Pancreas (tissue), 10 donors: ENCODE measurements at regions not wholly inside any gene's neighbourhood (a gene's known extent, or its start where the extent isn't known, plus 50 kb on each side); places are given as distances from the start of the nearest gene placed in this dataset.

Experiments
- ATAC-seq, 4 donors: fragments of 200-7000 bp; cut with Tn5 transposase; one replicate each; pipeline versions ENCODE4 v1.8.0 to v1.9.1; 2020; ENCODE audit warnings: mild to moderate bottlenecking in 4 of 4, moderate library complexity in 4 of 4
- DNase-seq, 6 donors: peaks; one replicate each; pipeline ENCODE4 v3.0.0-alpha.2; 2020
- FAIRE-seq: peaks from 2 replicates; lab custom pipeline; 2012; peaks lifted over from hg19 to GRCh38; lab: Jason Lieb, UNC
- H3K27ac ChIP-seq, 4 donors: fragments of 200-600 bp; sonication (generic); 1 replicate in 3 of 4; 2 replicates in 1 of 4; pipeline versions ENCODE4 v1.5.0 to v1.8.0; 2020
- H3K27me3 ChIP-seq, 4 donors: fragments of 200-600 bp; one replicate each; pipeline ENCODE4 v1.8.0; 2021
- H3K36me3 ChIP-seq, 3 donors: fragments of 200-600 bp; sonication (generic) in 1 of 3; one replicate each; pipeline versions ENCODE4 v1.5.0 to v1.8.0; 2020 to 2021
- H3K4me1 ChIP-seq, 3 donors: fragments of 200-600 bp; one replicate each; pipeline ENCODE4 v1.8.0; 2021
- H3K4me3 ChIP-seq, 4 donors: fragments of 200-600 bp; sonication (generic) in 2 of 4; one replicate each; pipeline versions ENCODE4 v1.5.0 to v1.8.0; 2020 to 2021
- H3K9me3 ChIP-seq, 4 donors: fragments of 200-600 bp; one replicate each; pipeline ENCODE4 v1.8.0; 2021
- WGBS, 2 donors: extraction: QIAGEN DNeasy Blood & Tissue Kit; methylation state at CpG; one replicate each; pipeline ENCODE4 v1.1.7; 2013; 5-methylcytosine and 5-hydroxymethylcytosine counted together
- intact Hi-C, 3 donors: fragments of 100-400 bp; cut with DNase I; formaldehyde crosslinking; loops; one replicate each; pipeline versions ENCODE4 v1.11.1 to v1.14.2; 2022
- TF ChIP-seq, protein P1 (sequence below), 4 donors: fragments of 200-600 bp; sonication (generic) in 3 of 4; IDR thresholded peaks; one replicate each; pipeline versions ENCODE4 v1.5.0 to v1.8.0; 2021; ENCODE audit warnings: antibody characterized with exemption in 4 of 4
- donor health status: healthy with polysubstance abuse.
- donor health status: DM: no; HTN: no; CAD: no; lungs with moderate emphysema.
- donor health status: DM: no; HTN: no; CAD: no.
- donor health status: control.
- donor health status: control.
- donor health status: Bipolar disorder and iron deficiency.
- donor health status: DM: yes; HTN: yes; CAD: no.
- donor health status: DM: no; HTN: no; CAD: no.
- donor health status: DM: no; HTN: no; CAD: no.
- donor health status: DM: yes; HTN: yes; CAD: no.

- H3K27ac ChIP-seq = no peak overlapping the region
- WGBS, 2 donors = 72 to 80% methylated on average over 2 of the region's 2 CpGs
- TF ChIP-seq, protein P1, sequence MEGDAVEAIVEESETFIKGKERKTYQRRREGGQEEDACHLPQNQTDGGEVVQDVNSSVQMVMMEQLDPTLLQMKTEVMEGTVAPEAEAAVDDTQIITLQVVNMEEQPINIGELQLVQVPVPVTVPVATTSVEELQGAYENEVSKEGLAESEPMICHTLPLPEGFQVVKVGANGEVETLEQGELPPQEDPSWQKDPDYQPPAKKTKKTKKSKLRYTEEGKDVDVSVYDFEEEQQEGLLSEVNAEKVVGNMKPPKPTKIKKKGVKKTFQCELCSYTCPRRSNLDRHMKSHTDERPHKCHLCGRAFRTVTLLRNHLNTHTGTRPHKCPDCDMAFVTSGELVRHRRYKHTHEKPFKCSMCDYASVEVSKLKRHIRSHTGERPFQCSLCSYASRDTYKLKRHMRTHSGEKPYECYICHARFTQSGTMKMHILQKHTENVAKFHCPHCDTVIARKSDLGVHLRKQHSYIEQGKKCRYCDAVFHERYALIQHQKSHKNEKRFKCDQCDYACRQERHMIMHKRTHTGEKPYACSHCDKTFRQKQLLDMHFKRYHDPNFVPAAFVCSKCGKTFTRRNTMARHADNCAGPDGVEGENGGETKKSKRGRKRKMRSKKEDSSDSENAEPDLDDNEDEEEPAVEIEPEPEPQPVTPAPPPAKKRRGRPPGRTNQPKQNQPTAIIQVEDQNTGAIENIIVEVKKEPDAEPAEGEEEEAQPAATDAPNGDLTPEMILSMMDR (IDR thresholded peaks at IDR 0.05) = no peak
- FAIRE-seq = no peak
- intact Hi-C loops = no loop called here
- no peak for ATAC-seq
- H3K4me1 ChIP-seq = no peaks in the 10 kb centered on the region
- DNase-seq = no peak
- no peak overlapping the region for H3K4me3 ChIP-seq
- H3K36me3 ChIP-seq = no peaks in the 10 kb centered on the region
- no peaks in the 10 kb centered on the region for H3K27me3 ChIP-seq
- H3K9me3 ChIP-seq = no peaks in the 10 kb centered on the region
Observed at GRCh38 chr6:121835662-121836061, 400.2 kb downstream of the GJA1 start.

DNA sequence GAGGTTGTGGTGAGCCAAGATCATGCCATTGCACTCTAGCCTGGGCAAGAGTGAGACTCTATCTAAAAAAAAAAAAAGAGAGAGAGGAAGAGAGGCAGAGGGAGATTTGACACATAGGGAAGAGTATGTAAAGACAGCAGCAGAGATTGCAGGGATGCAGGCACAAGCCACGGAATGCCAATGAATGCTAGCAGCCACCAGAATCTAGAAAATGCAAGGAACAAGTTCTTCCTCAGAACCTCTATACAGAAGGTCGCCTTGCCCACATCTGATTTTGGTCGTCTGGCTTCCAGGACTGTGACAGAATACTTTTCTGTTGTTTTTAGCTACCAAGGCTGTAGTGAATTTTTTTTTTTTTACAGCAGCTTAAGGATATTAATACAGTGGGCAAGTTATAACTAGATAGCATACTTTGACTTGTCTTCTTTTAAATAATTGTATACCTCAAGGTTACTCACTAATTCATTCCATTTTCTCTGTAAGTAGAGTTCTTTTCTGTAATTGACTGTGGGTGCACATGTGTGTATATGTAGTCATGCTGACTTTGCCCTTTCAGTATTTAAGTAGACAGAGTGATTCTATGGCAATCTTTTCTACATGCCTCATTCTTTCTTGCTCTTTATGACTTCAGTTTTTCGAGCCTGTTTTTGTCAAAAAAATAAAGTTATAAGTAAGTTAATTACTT lies 402.2 kb downstream of the GJA1 start:
- H3K36me3 ChIP-seq = no peaks in the 10 kb centered on the region
- WGBS, 2 donors = 78 to 79% methylated on average over 4 of the region's 4 CpGs
- no peaks in the 10 kb centered on the region for H3K27me3 ChIP-seq
- ATAC-seq = no peak
- no peaks in the 10 kb centered on the region for H3K9me3 ChIP-seq
- no peak for FAIRE-seq
- no peak overlapping the region for H3K27ac ChIP-seq
- H3K4me3 ChIP-seq = no peak overlapping the region
- TF ChIP-seq, protein P1 (IDR thresholded peaks at IDR 0.05) = no peak
- no peak for DNase-seq
- H3K4me1 ChIP-seq = no peaks in the 10 kb centered on the region
- intact Hi-C loops = no loop called here

DNA sequence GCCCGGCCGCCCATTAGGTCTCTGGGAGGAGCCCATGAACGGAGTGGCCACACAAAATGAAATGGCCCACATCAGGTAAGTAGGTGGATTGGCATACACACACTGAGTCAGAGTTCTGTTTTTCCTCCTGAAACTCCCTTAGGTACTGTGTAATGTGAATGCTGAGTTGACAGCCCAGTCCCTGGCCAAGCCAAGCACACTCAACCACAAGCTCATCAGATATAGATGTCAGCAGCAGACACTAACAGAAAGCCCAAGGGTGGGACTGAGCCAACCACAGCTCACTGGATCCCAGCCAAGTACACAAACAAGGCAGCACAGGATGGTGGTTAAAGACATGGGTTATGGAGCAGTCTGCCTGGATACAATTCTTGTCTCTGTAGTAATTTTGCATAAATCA lies 403.4 kb downstream of the GJA1 start:
- Histone ChIP-seq H3K9me3 (no peaks in the 10 kb centered on the region), H3K27me3 (no peaks in the 10 kb centered on the region), H3K4me1 (no peaks in the 10 kb centered on the region), H3K27ac (no peak overlapping the region), H3K36me3 (no peaks in the 10 kb centered on the region), H3K4me3 (no peak overlapping the region)
- no peak for ATAC-seq
- TF ChIP-seq, protein P1 (IDR thresholded peaks at IDR 0.05) = no peak
- FAIRE-seq = no peak
- DNase-seq = no peak
- intact Hi-C loops = no loop called here
- 93 to 96% methylated on average over 3 of the region's 3 CpGs for WGBS, 2 donors

GRCh38 chr6:121839896-121840295 lies 404.4 kb downstream of the GJA1 start:
- no peak for FAIRE-seq
- Histone ChIP-seq H3K27me3 (no peaks in the 10 kb centered on the region), H3K9me3 (no peaks in the 10 kb centered on the region), H3K4me1 (no peaks in the 10 kb centered on the region), H3K36me3 (no peaks in the 10 kb centered on the region), H3K4me3 (no peak overlapping the region), H3K27ac (no peak overlapping the region)
- DNase-seq = no peak
- intact Hi-C loops = no loop called here
- ATAC-seq = no peak
- TF ChIP-seq, protein P1 (IDR thresholded peaks at IDR 0.05) = no peak
- WGBS, 2 donors = 40 to 52% methylated on average over 1 of the region's 1 CpG

DNA sequence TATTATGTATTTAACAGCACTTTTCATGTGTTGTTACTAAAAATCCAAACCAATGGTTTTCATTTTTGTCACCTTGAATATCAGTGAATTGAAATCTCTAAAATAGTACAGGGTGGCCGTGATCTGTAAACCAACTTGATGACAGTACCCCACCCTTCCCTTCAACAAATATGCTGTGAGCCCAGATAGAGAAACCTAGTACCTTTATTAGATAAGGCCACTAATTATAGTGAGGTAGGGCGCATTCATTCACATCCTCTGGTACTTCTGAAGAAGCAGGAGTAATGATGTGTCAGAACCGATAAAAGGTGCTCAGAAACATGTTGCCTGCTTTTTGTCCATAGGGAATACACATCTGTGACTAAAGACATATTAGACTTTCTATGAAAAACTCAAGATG lies 409.5 kb downstream of the GJA1 start:
- 85 to 86% methylated on average over 3 of the region's 3 CpGs for WGBS, 2 donors
- H3K4me3 ChIP-seq = no peak overlapping the region
- H3K9me3 ChIP-seq = no peaks in the 10 kb centered on the region
- no peaks in the 10 kb centered on the region for H3K27me3 ChIP-seq
- no peaks in the 10 kb centered on the region for H3K36me3 ChIP-seq
- DNase-seq (no peak), FAIRE-seq (no peak), ATAC-seq (no peak)
- no peak overlapping the region for H3K27ac ChIP-seq
- TF ChIP-seq, protein P1 (IDR thresholded peaks at IDR 0.05) = no peak
- intact Hi-C loops = no loop called here
- no peaks in the 10 kb centered on the region for H3K4me1 ChIP-seq
